ENCODE measurements at regions not wholly inside any gene's neighbourhood (a gene's known extent, or its start where the extent isn't known, plus 50 kb on each side); places are given as distances from the start of the nearest gene placed in this dataset.
A peak's percentile ranks its signal among the peaks of the same experiment; 100 is the strongest.

- H3K4me1 ChIP-seq (ENCODE audit: control insufficient read depth, insufficient read depth, low read length), result no peaks in the 10 kb centered on the region; the same call in 1 of the 2 replicates
These were observed 251.3 kb downstream of the ANAPC1 start for GRCh38 chr2:111632661-111633060.

More at GRCh38 chr2:111632661-111633060, 251.3 kb downstream of the ANAPC1 start:
- Histone ChIP-seq H2BK120ac (ENCODE audit: low read depth, low read length) (no peak overlapping the region), H3K56ac (ENCODE audit: extremely low read depth, insufficient read depth, low read length) (no peak overlapping the region), H4K91ac (ENCODE audit: insufficient read depth, low read depth, low read length) (no peak overlapping the region), H2BK20ac (ENCODE audit: low read depth, low read length) (no peak overlapping the region), H3K27me3 (ENCODE audit: control insufficient read depth, insufficient read depth, low read length) (peaks cover 1% of the 10 kb centered on the region; the same call in 1 of the 2 replicates), H4K5ac (ENCODE audit: low read depth, low read length) (no peak overlapping the region), H3K36me3 (ENCODE audit: control insufficient read depth, insufficient read depth, low read length) (no peaks in the 10 kb centered on the region), H4K20me1 (ENCODE audit: insufficient read depth, low read length) (no peaks in the 10 kb centered on the region), H3K18ac (ENCODE audit: low read depth, low read length) (no peak overlapping the region), H3K4ac (ENCODE audit: low read depth, low read length) (no peak overlapping the region), H3K27ac (ENCODE audit: insufficient read depth, low read length) (no peak overlapping the region), H2AK5ac (ENCODE audit: low read depth, low read length) (no peak overlapping the region), H3K4me3 (ENCODE audit: insufficient read depth, low read depth, low read length) (no peak overlapping the region), H2AK9ac (replicated peaks; ENCODE audit: low read depth, low read length, poor library complexity) (no peak overlapping the region), H3K9me1 (ENCODE audit: insufficient read depth, low read length) (no peaks in the 10 kb centered on the region), H2BK15ac (ENCODE audit: low read depth, low read length) (no peak overlapping the region), H2BK5ac (ENCODE audit: low read depth, low read length, poor library complexity, severe bottlenecking) (no peak overlapping the region), H2AFZ (replicated peaks; ENCODE audit: low read length, poor library complexity) (no peak overlapping the region), H3K14ac (replicated peaks; ENCODE audit: low read depth, low read length) (no peak overlapping the region), H3K4me2 (ENCODE audit: low read depth, low read length) (no peak overlapping the region), H3K79me1 (ENCODE audit: low read depth in 1 of 2, low read length in 2 of 2) (no peaks in the 10 kb centered on the region), H3K23ac (ENCODE audit: low read depth, low read length) (no peak overlapping the region), H3K9ac (ENCODE audit: low read depth, low read length) (no peak overlapping the region), H4K8ac (ENCODE audit: low read depth in 2 of 2, low read length in 2 of 2) (no peak overlapping the region), H3K9me3 (ENCODE audit: control insufficient read depth, insufficient read depth, low read length) (no peaks in the 10 kb centered on the region; the same call in none of the 2 replicates)
- peak; percentile 71 for DNase-seq
- ATAC-seq (ENCODE audit: low read depth), result no peak
- no TSS peak for BruUV-seq (replicated peaks)
- no CpG with 5 or more reads among the region's 4 CpGs for WGBS, 2 experiments (ENCODE audit: extremely low coverage in 2 of 2, insufficient read length in 1 of 2)
- CTCF ChIA-PET, result no interaction called here
- dilution Hi-C loops (cut with HindIII; ENCODE audit: low sequenced_read_pairs, unreplicated experiment), result no loop called here
- no peak for TF ChIP-seq MAFK (IDR thresholded peaks at IDR 0.05; ENCODE audit: low read depth, low read length)
- no peak for TF ChIP-seq CHD1 (IDR thresholded peaks at IDR 0.05; ENCODE audit: low read depth, low read length)
- no peak for TF ChIP-seq MAZ (IDR thresholded peaks at IDR 0.05; ENCODE audit: borderline replicate concordance, low read depth, low read length)
- peak; percentile 27; the same call in 1 of the 2 replicates for TF ChIP-seq CEBPB (IDR thresholded peaks at IDR 0.05; ENCODE audit: low read depth, low read length)
- intact Hi-C loops (cut with micrococcal nuclease), result loop anchor here (2.0 kb wide), 1 partner anchor 14 kb away; no protein-coding TSS in a partner anchor
- in situ Hi-C loops (cut with MboI; ENCODE audit: low sequenced_read_pairs), result no loop called here
- POLR2A ChIA-PET (ENCODE audit: unreplicated experiment), result interaction anchor here (0.6 kb wide), 1 partner anchor 15 kb away, joined by 3 read pairs; no protein-coding TSS in a partner anchor
